C1 segment of cervical spinal cord (tissue), 14 donors: ENCODE measurements at regions not wholly inside any gene's neighbourhood (a gene's known extent, or its start where the extent isn't known, plus 50 kb on each side); places are given as distances from the start of the nearest gene placed in this dataset.
A peak's percentile ranks its signal among the peaks of the same experiment; 100 is the strongest.
"Not testable (repeated sequence)": the region's sequence is repeated elsewhere in the genome, so short reads cannot be mapped to it uniquely, and the experiment has no call there.

Experiments used
- DNase-seq, 14 donors: peaks; one replicate each; lab custom pipeline; 2025; lab: John Stamatoyannopoulos, UW

DNA sequence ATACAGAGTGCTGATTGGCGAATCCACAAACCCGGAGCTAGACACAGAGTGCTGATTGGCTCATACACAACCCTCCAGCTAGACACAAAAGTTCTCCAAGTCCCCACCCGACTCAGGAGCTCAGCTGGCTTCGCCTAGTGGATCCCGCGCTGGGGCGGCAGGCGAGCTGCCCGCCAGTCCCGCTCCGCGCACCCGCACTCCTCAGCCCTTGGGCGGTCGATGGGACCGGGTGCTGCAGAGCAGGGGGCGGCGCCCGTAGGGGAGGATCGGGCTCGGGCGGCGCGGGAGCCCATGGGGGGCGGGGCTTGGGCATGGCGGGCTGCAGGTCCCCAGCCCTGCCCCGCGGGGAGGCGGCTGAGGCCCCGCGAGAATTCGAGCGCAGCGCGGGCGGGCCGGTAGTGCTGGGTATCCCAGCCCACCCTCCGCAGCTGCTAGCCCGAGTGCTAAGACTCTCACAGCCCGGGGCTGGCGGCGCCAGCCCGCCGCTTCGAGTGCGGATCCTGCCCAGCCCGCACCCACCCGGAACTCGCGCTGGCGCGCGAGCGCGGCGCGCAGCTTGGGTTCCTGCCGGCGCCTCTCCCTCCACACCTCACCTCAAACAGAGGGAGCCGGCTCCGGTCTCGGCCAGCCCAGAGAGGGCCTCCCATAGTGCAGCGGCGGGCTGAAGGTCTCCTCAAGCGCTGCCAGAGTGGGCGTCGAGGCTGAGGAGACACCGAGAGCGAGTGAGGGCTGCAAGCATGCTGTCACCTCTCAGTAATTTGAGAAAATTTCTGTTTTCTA, 75.5 kb upstream of the ATP5MC3 start:
- no peak for DNase-seq

DNA sequence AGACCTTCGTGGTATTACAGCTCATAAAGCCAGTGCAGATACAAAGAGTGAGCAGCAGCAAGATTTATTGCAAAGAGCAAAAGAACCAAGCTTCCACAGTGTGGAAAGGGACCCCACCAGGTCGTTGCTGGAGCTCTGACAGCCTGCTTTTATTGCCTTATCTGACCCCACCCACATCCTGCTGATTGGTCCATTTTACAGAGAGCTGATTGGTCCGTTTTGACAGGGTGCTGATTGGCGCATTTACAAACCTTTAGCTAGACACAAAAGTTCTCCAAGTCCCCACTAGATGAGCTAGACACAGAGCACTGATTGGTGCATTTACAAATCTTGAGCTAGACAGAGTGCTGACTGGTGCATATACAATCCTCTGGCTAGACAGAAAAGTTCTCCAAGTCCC, 74.9 kb upstream of the ATP5MC3 start:
- not testable (repeated sequence) for DNase-seq

DNA sequence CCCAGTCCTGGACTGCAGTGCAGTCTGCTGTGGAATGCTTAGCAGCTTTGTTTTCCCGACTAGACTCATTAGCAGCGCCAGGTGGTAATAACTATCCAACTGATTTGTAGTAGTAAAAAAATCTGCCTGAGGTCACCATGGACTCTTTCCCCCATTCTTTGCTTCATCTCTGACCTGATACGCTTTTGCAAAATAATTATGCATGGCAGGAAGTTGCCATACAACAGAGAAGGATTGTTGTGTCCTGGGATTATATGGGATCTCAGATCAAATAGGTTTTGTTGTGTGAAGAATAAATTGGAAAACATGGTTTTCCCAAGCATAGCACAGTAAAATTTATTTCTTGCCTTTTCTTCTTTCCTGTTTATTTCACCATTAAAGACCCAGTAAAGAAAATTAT, 72.4 kb upstream of the ATP5MC3 start:
- DNase-seq, result no peak

DNA sequence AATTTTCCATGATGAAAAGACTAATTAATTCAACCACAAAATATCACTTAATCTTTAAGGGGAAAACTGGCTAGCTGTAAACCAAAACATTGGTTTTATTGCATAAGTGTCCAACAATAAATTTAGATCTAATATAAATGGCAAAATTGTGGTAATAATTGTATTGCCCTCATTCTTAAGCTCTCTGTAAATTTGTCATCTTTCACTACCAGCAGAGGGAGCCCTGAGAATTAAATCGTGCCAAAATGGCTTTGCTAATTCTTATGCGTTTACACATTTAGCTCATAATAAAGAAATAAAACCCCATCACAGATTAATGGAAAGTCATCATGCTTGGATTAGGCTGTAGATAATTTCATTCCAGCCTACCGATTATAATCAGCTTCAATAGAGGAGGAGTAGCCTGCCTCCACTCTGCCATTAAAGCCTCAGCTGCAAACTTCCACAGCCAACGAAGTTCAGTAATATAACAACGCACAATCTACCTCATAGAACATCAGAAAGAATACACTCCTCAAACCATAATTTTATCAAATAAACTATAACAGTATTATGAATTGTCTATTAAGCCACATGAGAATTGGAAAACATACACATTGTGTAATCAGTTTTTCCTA, 70.0 kb upstream of the ATP5MC3 start:
- DNase-seq, result peak in 1 of 14 donors; percentile 10

DNA sequence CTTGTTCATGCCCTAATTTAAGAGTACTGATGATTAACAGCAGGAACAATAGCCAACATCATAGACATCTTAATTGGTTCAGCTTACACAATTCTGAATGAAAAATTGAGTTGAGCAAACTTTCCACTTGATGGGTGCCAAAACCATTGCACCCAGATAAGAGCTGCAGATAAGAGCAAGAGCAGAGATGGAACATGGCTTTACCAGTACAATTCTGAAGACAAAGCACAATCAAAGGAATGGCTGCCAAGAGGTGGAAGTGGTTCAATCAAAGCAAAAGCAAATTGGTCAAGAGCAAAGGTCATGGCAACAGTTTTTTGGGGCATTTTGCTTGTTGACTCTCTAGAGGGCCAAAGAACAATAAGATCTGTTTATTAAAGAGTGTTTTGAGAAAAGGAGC, 65.6 kb upstream of the ATP5MC3 start:
- DNase-seq, result no peak

DNA sequence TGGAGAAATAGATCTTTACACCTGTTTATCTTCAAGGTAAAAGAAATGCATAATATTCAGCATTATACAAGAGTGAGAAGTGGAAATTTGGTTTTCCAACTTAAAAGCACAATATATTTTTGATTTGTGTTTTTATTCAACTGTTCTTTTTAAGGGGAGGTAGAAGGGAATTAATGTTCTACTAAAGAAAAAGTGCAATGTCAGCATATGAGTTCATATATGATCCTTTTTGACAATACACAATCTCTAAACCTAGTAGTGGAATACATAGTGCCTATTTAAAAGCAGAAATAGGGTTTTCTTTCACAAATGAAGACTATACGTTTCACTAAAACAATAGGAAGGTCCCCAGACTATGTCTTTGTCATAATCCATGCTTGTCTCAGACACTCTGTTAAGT, 63.2 kb upstream of the ATP5MC3 start:
- no peak for DNase-seq

DNA sequence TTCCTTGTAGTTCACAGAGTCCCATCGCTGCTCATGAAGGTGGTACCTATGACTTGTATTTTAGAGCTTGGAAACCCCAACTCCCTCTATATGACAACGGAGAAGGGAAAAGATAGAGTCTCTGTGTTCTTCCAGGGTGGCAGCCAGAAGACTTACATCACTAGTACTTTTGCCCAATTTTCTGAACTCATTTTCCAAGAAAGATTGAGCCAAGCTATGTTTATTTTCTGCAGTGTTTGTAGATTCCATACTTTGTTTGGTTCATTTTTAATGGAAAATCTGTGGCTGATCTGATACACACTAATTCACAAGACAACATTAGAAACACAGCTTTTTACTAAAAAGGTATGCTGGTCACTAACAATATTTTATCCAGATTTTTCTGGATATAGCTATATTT, 60.2 kb upstream of the ATP5MC3 start:
- DNase-seq, result no peak

DNA sequence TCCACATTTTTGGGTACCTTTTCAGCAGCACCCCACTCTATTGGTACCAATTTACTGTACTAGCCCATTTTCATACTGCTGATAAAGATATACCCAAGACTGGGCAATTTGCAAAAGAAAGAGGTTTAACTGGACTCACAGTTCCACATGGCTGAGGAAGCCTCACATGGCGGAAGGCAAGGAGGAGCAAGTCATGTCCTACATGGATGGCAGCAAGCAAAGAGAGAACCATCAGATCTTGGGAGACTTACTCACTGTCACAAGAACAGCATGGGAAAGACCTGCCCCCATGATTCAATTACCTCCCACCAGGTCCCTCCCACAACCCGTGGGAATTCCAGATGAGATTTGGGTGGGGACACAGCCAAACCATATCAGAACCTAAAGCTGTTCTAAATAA, 58.5 kb upstream of the ATP5MC3 start:
- DNase-seq, result not testable (repeated sequence)

DNA sequence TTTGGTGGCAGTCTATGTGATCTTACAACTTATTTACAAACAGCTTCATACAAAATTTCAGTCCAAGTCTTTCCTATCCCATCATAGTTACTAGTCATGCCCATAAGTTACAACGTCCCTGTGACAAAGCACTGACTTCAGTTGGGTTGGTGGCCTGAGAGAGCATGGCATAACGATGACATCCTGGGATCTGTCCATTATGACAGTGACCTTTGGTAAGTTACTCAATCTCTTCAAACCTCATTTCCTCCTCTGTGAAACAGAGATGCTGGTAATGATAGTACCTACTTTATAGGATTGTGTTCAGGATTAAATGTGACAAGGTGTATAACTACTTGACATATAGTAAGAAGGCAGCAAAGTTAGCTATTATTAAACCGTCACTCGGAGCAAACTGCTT, 55.4 kb upstream of the ATP5MC3 start:
- DNase-seq, result no peak

DNA sequence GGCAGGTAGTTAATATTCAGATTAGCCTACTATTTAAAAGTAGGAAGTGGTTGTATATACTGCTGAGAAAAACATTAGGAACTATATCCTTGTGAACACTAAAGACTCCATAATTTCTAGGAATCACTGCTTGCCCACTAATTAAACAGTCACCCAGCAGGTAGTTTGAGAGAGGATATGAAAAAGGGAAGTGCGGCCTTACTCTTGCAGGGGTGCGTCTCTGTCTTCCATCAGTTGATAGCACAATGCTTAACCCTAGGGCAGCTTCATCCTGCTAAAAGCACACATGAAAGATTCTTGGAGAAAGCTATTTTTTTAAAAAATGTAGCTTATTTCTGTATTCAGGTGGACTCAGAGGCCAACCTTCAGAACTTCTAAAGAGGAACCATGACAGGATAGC, 53.1 kb upstream of the ATP5MC3 start:
- DNase-seq, result no peak

DNA sequence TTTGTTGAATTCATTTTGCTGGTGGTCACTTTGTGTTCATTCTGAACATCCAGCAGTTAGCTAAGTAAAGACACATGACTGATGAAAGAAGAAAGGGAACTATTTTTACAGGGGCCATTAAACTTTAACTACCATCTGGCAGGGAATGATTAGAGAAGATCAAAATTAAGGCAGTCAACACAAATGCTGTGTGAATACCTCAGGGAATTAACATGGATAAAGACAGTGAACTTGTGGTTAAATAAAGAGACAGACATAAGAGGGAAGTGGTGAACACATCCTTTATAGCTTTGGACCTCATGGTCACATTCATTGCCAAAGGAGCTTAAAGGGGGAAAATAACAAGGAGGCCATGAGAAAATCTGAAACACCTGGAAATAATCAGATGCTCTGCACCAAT, 52.6 kb upstream of the ATP5MC3 start:
- DNase-seq, result no peak

DNA sequence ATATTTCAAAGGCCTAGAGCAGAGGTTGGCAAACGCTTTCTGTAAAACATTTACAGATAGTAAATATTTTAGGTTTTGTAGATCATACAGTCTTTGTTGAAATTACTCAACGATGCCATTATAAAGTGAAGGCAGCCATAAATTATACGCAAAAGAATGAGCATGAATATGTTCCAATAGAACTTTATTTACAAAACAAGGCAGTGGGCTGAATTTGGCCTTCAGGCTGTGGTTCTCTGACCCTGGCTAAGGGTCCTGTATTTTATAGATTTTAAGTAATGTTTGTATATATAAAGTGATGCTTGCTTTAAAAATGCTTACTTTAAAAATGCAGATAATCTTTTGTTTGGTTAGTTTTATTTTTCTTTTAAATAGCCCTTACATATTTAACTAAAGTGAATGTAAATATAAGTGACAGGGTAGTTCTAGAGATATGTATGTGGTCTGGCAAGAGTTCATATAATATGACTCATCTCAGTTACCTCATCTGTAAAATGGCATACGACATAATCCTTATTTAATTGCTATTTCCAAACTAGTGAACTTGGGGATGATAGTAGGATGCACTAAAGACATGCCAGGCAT, 51.7 kb upstream of the ATP5MC3 start:
- DNase-seq, result no peak
